NCI-H2227 (cell line): ENCODE measurements at regions not wholly inside any gene's neighbourhood (a gene's known extent, or its start where the extent isn't known, plus 50 kb on each side); places are given as distances from the start of the nearest gene placed in this dataset.

Source experiments
- DNase-seq: peaks from one replicate; lab custom pipeline; 2025; ENCODE audit not compliant: unreplicated experiment; lab: John Stamatoyannopoulos, UW

GRCh38 chr11:8740129-8740528 is 57.5 kb downstream of the RPL27A start:
- no peak for DNase-seq

DNA sequence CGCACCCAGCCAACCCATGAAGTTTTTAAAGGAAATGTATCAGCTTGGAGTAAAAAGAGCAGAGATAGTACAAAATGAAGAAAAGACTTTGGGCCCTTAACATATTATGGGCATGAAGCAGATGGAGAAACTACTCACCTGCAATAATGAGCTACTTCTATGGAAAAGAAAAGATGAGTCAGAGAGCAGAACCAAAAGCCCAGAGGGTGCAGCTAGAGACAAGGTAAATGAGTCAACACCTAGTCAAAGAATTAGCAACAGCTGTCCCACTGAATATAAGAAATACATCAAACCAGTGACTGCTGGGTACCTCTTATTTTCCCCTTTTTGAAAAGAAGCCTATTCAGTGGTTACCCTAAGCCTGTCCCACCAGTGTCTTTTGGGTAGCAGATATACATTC is 61.8 kb downstream of the RPL27A start:
- no peak for DNase-seq

- no peak for DNase-seq
These were observed 63.0 kb downstream of the RPL27A start for GRCh38 chr11:8745431-8746253.

DNA sequence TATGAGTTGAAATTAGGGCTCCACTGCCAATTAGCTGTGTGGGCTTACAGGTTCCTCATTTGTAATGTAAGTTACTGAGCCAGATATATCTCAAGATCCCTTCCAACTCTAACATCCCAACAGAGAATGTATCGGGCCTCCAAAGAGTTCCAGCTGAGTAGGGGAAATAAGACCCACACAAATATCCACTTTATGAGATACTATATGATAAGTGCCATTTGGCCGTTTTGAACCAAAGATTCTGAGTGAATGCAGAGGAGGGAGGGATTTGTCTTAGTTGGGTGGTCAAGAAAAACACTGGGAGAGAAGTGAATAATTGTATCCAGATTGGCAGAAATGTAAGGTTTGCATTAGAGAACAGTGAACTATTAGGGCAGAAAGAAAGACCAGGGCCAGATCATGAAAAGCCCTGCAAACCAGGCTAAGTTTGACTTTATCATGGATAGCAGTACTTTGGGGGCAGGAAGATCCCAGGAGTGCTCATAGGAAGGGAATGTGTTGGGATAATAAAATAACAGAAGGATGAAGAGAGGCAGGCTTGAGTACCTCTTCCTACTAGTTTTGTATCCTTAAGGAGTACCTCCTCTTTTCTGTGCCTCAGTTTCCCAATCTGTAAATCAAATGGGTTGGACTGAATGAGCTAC is 63.9 kb downstream of the RPL27A start:
- DNase-seq: no peak

GRCh38 chr11:8747173-8747572 is 64.6 kb downstream of the RPL27A start:
- no peak for DNase-seq

- no peak for DNase-seq
These were observed 65.7 kb downstream of the RPL27A start for GRCh38 chr11:8748317-8748716.

DNA sequence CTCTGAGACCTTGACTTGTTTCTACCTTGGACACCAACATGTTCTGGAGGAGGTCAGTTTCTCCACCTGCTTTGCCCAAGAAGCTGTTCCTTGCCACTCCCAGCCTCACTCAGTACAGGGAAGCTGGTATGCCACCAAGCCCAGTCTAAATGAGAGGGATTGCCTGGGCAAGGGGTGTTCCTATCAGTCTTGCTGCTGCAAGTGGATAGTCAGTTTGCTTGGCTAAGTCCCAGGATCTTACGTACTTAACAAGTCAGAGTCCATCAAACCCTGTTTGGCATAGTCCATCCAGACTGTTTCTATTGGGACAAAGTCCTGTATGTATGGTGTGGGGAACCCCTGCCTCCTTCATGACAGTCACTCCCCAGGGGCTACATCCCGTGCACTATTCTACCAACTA is 66.6 kb downstream of the RPL27A start:
- no peak for DNase-seq

DNA sequence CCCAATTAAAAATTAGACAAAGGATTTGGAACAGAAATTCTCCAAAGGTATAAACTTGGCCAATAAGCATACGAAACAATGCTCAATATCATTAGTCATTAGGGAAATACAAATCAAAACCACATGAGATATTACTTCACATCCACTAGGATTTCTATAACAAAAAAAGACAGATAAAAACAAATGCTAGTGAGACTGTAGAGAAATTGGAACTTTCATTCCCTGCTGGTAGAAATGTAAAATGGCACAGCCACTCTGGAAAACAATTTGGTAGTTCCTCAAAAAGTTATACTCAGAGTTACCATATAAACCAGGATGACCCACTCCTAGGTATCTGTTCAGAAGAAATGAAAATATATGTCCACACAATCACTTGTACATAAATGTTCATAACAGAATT is 71.6 kb downstream of the RPL27A start:
- no peak for DNase-seq

DNA sequence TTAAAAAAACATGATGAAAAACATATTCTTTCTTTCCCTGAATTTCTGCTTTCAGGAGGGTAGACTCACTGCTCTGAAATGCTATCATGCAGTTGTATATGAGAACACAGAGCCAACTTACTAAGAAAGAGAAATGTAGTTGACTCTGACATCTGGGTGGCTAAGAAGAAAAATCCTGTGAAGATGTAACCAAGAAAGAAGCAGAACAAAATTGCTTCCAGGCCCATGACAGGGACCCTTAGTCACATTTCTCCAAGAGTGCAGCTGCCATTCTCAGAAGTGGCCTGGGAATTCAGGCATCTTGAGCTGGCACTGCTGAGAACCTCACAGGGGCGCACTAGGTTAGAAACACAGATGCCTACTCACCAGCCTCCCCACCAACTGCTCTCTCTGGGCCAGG is 73.6 kb downstream of the RPL27A start:
- DNase-seq: no peak

DNA sequence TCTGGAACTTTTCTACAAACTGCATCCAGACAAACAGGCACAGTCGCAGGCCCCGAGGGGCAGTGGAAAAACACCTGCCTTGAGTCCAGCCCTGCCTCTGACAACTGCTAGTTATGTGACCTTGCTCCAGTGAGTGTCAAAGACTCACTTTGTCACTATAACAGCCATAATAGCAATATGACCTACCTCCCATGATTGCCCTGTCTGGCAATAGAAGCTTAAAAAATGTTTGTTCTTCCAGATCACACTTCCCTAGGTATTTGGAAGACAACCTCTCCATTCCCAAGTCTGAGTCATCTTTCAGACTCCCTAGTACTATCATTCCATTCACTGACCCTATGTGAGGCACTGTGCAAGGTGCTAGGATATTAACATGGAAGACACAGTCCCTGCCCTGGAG is 74.5 kb downstream of the RPL27A start:
- no peak for DNase-seq

GRCh38 chr11:8757533-8757932 is 74.9 kb downstream of the RPL27A start:
- no peak for DNase-seq

DNA sequence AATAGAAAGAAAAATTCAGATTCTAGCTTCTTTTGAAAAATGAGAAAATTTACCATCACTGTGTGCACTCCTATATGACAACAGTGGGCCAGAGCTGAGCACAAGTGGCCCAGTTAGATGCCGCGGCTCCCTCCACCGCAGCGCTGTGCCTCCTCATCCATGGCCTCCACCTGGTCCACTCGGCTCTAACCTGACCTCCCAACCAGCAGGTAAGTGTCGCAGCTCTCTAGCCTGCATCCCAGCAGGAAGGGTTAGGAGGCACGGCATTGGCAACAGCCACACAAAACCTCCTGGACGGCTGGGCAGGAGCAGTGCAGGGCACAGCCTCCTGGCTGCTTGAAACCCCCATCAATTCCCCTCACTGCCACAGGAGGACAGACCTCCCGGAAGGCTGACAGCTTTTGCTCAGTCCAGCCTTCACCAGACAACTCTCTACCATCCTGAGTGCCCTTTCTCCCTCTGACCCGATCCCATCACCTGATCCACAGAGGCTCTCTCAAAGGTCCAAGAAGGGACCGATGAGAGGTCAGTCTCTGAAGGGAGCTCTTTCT is 76.1 kb downstream of the RPL27A start:
- no peak for DNase-seq

DNA sequence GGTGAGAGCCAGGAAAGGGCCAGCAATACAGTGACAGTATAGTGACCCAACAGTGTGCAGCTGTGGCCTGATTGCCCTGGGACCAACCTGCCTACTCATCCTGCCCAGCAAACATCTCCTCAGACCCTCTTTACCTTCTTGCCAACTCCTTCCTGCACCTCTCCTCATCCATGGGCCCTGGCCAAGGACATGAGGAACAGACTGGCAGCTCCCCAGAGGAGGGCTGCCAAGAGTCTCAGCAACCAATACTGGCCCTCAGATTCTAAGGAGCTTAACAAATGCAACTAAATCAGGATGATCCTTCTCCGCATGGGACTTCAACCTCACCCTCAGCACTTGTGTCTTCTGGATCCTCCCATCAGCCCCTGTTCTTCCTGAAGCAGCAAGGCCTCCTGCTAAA is 77.0 kb downstream of the RPL27A start:
- no peak for DNase-seq

DNA sequence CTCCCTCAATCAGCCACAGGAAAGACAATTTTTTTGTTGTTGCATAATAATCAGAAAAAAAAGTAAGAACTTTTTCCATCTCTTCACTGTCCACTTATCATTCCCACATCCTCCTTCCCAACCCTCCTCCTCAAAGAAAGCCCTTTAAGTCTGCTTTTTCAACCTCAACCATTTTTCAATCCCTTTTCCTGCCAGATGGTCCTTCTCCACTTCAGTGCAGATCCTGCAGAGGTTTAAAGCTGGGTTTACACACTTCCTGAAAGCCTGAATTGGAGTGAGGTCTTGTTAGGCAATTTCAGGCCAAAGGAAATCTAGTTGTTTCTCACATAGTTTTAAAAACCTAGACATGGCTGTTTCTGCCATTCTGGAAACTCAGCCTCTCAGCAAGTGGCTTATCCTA is 78.3 kb downstream of the RPL27A start:
- DNase-seq: no peak

- DNase-seq: no peak
These were observed 80.6 kb downstream of the RPL27A start for GRCh38 chr11:8763070-8763685.

GRCh38 chr11:8765294-8765693 is 82.7 kb downstream of the RPL27A start:
- no peak for DNase-seq

DNA sequence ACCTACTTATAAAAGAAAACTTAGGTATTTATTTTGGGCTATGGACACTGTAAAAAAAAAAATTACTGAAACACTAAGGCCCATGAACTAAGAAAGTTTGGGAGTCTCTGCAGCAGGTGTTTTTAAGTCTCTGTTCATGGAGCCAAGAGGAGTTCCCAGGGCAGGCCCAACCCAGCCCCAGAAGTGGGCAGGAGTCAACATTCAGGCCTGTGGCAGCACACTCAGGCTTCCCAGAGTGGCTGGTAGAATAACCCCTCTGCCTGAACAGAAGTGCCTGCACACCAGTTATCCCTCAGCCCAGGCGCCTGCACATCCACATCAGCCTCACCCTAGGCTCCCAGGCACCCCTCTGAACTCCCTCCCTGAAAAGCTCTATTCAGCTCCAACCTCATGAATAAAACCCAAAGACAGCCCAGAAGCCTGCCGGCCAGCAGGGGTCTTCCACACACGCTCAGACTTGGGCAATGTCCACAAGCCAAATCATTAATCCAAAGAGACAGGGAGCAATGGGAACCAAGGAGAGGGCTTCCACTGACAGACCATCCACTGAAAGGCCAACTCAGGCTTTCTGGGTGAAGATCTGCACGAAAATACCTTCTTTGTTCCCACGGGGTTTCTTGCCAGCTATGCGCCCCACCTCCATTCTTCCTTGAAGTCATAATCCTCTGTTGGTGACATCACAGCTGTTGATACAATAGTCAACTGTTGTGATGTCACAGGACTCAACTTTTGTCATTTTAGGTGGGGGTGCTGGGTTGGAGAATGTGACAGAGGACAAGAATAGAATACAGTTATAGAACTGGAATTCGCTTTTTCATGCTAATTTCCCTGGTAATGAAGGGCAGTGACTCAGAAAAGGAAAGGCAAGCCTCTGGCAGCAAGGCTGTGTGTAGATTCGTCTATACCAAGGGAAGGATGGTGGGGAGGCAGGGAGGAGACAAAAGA is 83.7 kb downstream of the RPL27A start:
- DNase-seq: no peak

DNA sequence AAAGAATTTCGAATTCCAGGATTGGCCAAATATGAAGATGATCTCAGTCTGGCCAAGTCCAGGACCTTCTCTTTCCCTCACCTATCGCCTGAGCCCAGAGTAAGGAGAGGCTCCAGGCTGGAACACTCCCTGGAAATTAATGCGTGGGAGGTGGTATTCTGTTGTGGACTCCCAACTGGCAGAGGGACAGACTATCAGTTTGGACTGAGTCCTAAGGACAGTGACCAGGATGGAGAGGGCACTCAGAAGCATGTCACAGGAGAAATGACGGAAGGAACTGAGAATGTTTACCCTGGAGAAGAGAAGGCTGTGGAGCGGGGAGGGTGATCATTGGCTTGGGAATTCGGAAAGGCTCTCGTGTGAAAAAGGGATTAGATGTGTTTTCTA is 84.4 kb downstream of the RPL27A start:
- DNase-seq: no peak

DNA sequence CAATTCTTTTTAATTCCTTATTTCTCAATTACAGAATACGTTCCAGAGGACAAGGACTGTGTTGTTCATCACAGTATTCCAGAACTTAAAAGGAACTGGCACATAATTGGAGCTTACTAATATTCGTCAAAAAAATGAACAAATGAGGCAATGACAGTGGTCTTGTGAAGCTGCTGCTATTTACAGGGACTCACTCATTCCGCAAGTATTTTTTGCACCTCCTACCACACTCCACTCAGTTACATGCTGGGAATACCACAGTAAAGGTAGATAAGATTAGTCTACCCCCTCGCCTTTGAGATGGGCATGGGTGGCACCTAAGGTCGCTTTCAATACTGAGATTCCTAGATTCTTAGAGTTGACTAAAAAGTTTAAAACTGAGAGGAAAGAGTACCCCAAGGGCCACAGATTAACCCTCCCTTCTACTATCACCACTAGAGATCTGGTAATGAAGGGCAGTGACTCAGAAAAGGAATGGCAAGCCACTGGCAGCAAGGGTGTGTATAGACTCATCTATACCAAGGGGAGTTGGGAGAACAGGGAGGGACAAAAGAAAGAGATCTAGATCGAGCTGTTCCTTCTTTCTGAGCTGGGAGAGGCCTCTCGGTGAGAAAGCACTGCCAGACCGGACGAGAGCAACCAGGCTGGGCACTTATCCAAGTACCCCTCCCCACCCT is 85.0 kb downstream of the RPL27A start:
- no peak for DNase-seq

GRCh38 chr11:8768625-8769333 is 86.2 kb downstream of the RPL27A start:
- peak; percentile 30 for DNase-seq
